DND-41 (cell line): ENCODE measurements at regions not wholly inside any gene's neighbourhood (a gene's known extent, or its start where the extent isn't known, plus 50 kb on each side); places are given as distances from the start of the nearest gene placed in this dataset.

Source experiments
- EZH2 ChIP-seq: IDR thresholded peaks from 3 replicates; pipeline ENCODE4 v1.6.1; 2012; ENCODE audit warnings: borderline replicate concordance, low read depth, mild to moderate bottlenecking, moderate library complexity, low read length, inconsistent platforms; ENCODE audit not compliant: severe bottlenecking
- TF ChIP-seq, protein P1 (sequence below): IDR thresholded peaks from 2 replicates; pipeline ENCODE4 v1.5.1; 2012; ENCODE audit warnings: borderline replicate concordance, low read length, moderate library complexity, mild to moderate bottlenecking; ENCODE audit not compliant: poor library complexity, severe bottlenecking; ENCODE audit errors: extremely low read depth

GRCh38 chr4:14264437-14264836 is 636.9 kb upstream of the BOD1L1 start:
- TF ChIP-seq, protein P1, sequence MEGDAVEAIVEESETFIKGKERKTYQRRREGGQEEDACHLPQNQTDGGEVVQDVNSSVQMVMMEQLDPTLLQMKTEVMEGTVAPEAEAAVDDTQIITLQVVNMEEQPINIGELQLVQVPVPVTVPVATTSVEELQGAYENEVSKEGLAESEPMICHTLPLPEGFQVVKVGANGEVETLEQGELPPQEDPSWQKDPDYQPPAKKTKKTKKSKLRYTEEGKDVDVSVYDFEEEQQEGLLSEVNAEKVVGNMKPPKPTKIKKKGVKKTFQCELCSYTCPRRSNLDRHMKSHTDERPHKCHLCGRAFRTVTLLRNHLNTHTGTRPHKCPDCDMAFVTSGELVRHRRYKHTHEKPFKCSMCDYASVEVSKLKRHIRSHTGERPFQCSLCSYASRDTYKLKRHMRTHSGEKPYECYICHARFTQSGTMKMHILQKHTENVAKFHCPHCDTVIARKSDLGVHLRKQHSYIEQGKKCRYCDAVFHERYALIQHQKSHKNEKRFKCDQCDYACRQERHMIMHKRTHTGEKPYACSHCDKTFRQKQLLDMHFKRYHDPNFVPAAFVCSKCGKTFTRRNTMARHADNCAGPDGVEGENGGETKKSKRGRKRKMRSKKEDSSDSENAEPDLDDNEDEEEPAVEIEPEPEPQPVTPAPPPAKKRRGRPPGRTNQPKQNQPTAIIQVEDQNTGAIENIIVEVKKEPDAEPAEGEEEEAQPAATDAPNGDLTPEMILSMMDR: no peak
- no peak for TF ChIP-seq EZH2
